Loucy (cell line): ENCODE measurements at regions not wholly inside any gene's neighbourhood (a gene's known extent, or its start where the extent isn't known, plus 50 kb on each side); places are given as distances from the start of the nearest gene placed in this dataset.

Experiments
- H2AFZ ChIP-seq: fragments of 200-600 bp; sonication (generic); 2 replicates; pipeline ENCODE4 v1.6.0; 2016; ENCODE audit warnings: antibody characterized with exemption, mild to moderate bottlenecking, low read length, moderate library complexity
- H3F3A ChIP-seq: fragments of 200-600 bp; 2 replicates; pipeline ENCODE4 v1.6.0; 2016; ENCODE audit warnings: antibody characterized with exemption, low read depth, mild to moderate bottlenecking
- H3K27me3 ChIP-seq: fragments of 200-600 bp; sonication (generic); 2 replicates; pipeline ENCODE4 v1.6.1; 2014; ENCODE audit warnings: low read length, mild to moderate bottlenecking; ENCODE audit not compliant: insufficient read depth, poor library complexity, severe bottlenecking
- H3K36me3 ChIP-seq: fragments of 200-600 bp; sonication (generic); 2 replicates; pipeline ENCODE4 v1.6.1; 2016; ENCODE audit warnings: low read length; ENCODE audit not compliant: insufficient read depth
- H3K4me1 ChIP-seq: fragments of 200-600 bp; sonication (generic); 2 replicates; pipeline ENCODE4 v1.5.1; 2014; ENCODE audit warnings: low read length, mild to moderate bottlenecking; ENCODE audit not compliant: insufficient read depth, poor library complexity, severe bottlenecking
- H3K4me2 ChIP-seq: fragments of 200-600 bp; sonication (generic); 2 replicates; pipeline ENCODE4 v1.6.0; 2014; ENCODE audit warnings: antibody characterized with exemption, low read length, low read depth, mild to moderate bottlenecking; ENCODE audit not compliant: poor library complexity, severe bottlenecking
- H3K4me3 ChIP-seq: fragments of 200-600 bp; sonication (generic); 2 replicates; pipeline ENCODE4 v1.5.1; 2014; ENCODE audit warnings: low read length, mild to moderate bottlenecking, mixed read lengths; ENCODE audit not compliant: poor library complexity, severe bottlenecking
- H3K79me2 ChIP-seq: fragments of 200-600 bp; sonication (generic); 2 replicates; pipeline ENCODE4 v1.6.1; 2014; ENCODE audit warnings: low read length; ENCODE audit not compliant: insufficient read depth
- H3K9ac ChIP-seq: fragments of 200-600 bp; sonication (generic); 2 replicates; pipeline ENCODE4 v1.6.0; 2014; ENCODE audit warnings: mild to moderate bottlenecking, low read depth, low read length, moderate library complexity; ENCODE audit not compliant: poor library complexity, severe bottlenecking
- H3K9me2 ChIP-seq: fragments of 200-600 bp; sonication (generic); replicated peaks from 2 replicates; pipeline ENCODE4 v1.6.1; 2016; ENCODE audit warnings: low read depth, low read length, mixed read lengths
- H3K9me3 ChIP-seq: fragments of 200-600 bp; sonication (generic); 2 replicates; pipeline ENCODE4 v1.6.1; 2014; ENCODE audit warnings: mild to moderate bottlenecking, antibody characterized with exemption, low read length, low read depth; ENCODE audit not compliant: insufficient read depth
- H4K20me1 ChIP-seq: fragments of 200-600 bp; sonication (generic); 2 replicates; pipeline ENCODE4 v1.6.0; 2014; ENCODE audit warnings: antibody characterized with exemption, low read length, mild to moderate bottlenecking; ENCODE audit not compliant: insufficient read depth, poor library complexity, severe bottlenecking
- CTCF ChIP-seq: fragments of 200-600 bp; sonication (generic); conservative IDR thresholded peaks from 2 replicates; pipeline ENCODE4 v1.5.1; 2014; ENCODE audit warnings: mild to moderate bottlenecking, antibody characterized with exemption, low read length
- EZH2phosphoT487 ChIP-seq: fragments of 200-600 bp; IDR thresholded peaks from 2 replicates; pipeline ENCODE4 v1.6.1; 2018; ENCODE audit warnings: antibody characterized with exemption, mild to moderate bottlenecking, moderate library complexity, borderline replicate concordance

GRCh38 chr6:9233686-9234085, 798.3 kb upstream of the SLC35B3 start:
- H3K79me2 ChIP-seq: no peaks in the 10 kb centered on the region
- no peaks in the 10 kb centered on the region for H3K4me1 ChIP-seq
- H2AFZ ChIP-seq: no peak overlapping the region
- H3K27me3 ChIP-seq: no peaks in the 10 kb centered on the region
- no peak overlapping the region for H3K4me3 ChIP-seq
- no peak overlapping the region for H3K9ac ChIP-seq
- H3F3A ChIP-seq: no peaks in the 10 kb centered on the region
- no peak overlapping the region for H3K4me2 ChIP-seq
- no peaks in the 10 kb centered on the region for H3K9me2 ChIP-seq
- no peaks in the 10 kb centered on the region for H3K9me3 ChIP-seq
- no peak for TF ChIP-seq EZH2phosphoT487
- TF ChIP-seq CTCF: no peak
- no peaks in the 10 kb centered on the region for H4K20me1 ChIP-seq
- no peaks in the 10 kb centered on the region for H3K36me3 ChIP-seq

- H3K9ac ChIP-seq: no peak overlapping the region
- no peaks in the 10 kb centered on the region for H3K36me3 ChIP-seq
- no peaks in the 10 kb centered on the region for H3K9me3 ChIP-seq
- no peaks in the 10 kb centered on the region for H4K20me1 ChIP-seq
- no peaks in the 10 kb centered on the region for H3K79me2 ChIP-seq
- no peaks in the 10 kb centered on the region for H3K9me2 ChIP-seq
- H2AFZ ChIP-seq: no peak overlapping the region
- TF ChIP-seq EZH2phosphoT487 (no peak), CTCF (no peak)
- H3K27me3 ChIP-seq: no peaks in the 10 kb centered on the region
- H3F3A ChIP-seq: no peaks in the 10 kb centered on the region
- H3K4me3 ChIP-seq: no peak overlapping the region
- no peaks in the 10 kb centered on the region for H3K4me1 ChIP-seq
- no peak overlapping the region for H3K4me2 ChIP-seq
Measured at GRCh38 chr6:9233226-9233625, 797.9 kb upstream of the SLC35B3 start.

GRCh38 chr6:9225441-9225871, 790.1 kb upstream of the SLC35B3 start:
- Histone ChIP-seq H4K20me1 (no peaks in the 10 kb centered on the region), H3K9me3 (no peaks in the 10 kb centered on the region), H3K4me3 (no peak overlapping the region), H3K36me3 (no peaks in the 10 kb centered on the region), H2AFZ (no peak overlapping the region), H3K4me2 (no peak overlapping the region), H3K79me2 (no peaks in the 10 kb centered on the region), H3K9ac (no peak overlapping the region), H3K9me2 (no peaks in the 10 kb centered on the region), H3K27me3 (no peaks in the 10 kb centered on the region), H3K4me1 (no peaks in the 10 kb centered on the region), H3F3A (no peaks in the 10 kb centered on the region)
- no peak for TF ChIP-seq CTCF
- TF ChIP-seq EZH2phosphoT487: no peak
